Breast epithelium (tissue), 4 donors: ENCODE measurements at regions not wholly inside any gene's neighbourhood (a gene's known extent, or its start where the extent isn't known, plus 50 kb on each side); places are given as distances from the start of the nearest gene placed in this dataset.

ENCODE experiments used
- DNase-seq, 2 donors: peaks; one replicate each; pipeline ENCODE4 v3.0.0-alpha.2; 2019; ENCODE audit warnings: low spot score in 2 of 2
- H3K27ac ChIP-seq, 2 donors: fragments of 200-600 bp; sonication (generic) in 1 of 2; one replicate each; pipeline ENCODE4 v1.5.1; 2016 to 2019; ENCODE audit warnings: mild to moderate bottlenecking in 1 of 2
- H3K27me3 ChIP-seq, 2 donors: fragments of 200-600 bp; sonication (generic) in 1 of 2; one replicate each; pipeline versions ENCODE4 v1.5.1 to v1.6.0; 2017 to 2019; ENCODE audit warnings: control low read depth in 1 of 2, mild to moderate bottlenecking in 1 of 2
- H3K36me3 ChIP-seq: fragments of 200-600 bp; one replicate; pipeline ENCODE4 v1.5.1; 2019
- H3K4me1 ChIP-seq, 2 donors: fragments of 200-600 bp; sonication (generic); one replicate each; pipeline ENCODE4 v1.5.1; 2016 to 2019; ENCODE audit warnings: control low read depth in 1 of 2
- H3K4me3 ChIP-seq, 3 donors: fragments of 200-600 bp; sonication (generic); 1 replicate in 2 of 3; 2 replicates in 1 of 3; pipeline ENCODE4 v1.5.1; 2016 to 2019; ENCODE audit warnings: mild to moderate bottlenecking in 3 of 3, moderate library complexity in 2 of 3
- H3K9me3 ChIP-seq, 2 donors: fragments of 200-600 bp; sonication (generic) in 1 of 2; one replicate each; pipeline ENCODE4 v1.5.1; 2016 to 2019; ENCODE audit warnings: control low read depth in 1 of 2
- POLR2A ChIP-seq: fragments of 450-650 bp; IDR thresholded peaks from one replicate; pipeline ENCODE4 v1.6.1; 2016; ENCODE audit warnings: antibody characterized with exemption, mild to moderate bottlenecking, moderate library complexity
- POLR2AphosphoS5 ChIP-seq, 3 donors: sonication (generic); formaldehyde crosslinking; IDR thresholded peaks; one replicate each; pipeline ENCODE4 v1.6.1; 2017; ENCODE audit warnings: antibody characterized with exemption in 3 of 3
- intact Hi-C: fragments of 100-400 bp; cut with DNase I; formaldehyde crosslinking; loops from one replicate; pipeline ENCODE4 v1.15.1; 2023; ENCODE audit warnings: low total_unique reads
- TF ChIP-seq, protein P1 (sequence below), 3 donors: fragments of 450-650 bp; IDR thresholded peaks; one replicate each; pipeline ENCODE4 v1.5.1; 2016 to 2017; ENCODE audit warnings: antibody characterized with exemption in 3 of 3, mild to moderate bottlenecking in 3 of 3, moderate library complexity in 3 of 3

DNA sequence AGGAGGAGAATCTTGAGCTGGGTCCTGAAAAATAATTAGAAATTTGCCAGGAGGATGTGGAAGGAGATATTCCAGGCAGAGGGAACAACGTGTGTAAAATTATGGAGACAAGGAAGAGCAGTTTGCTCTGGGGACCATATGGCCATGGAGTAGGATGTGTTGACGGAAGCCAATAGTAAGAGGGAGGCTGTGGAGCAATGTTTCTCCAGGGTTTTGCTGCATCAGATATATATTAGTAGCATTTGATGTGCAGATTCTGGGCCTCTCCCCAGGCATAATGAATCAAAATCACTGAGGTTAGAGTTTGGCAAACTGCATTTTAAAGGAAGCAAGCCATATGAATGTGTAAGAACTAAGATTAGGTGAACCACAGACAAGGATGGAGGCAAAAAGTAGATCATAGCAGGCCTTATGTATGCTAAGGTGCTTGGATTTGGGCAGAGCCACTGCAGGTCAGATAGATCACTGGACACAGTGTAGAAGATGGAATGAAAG, 192.9 kb upstream of the IL12A start:
- Histone ChIP-seq H3K27ac (peak overlapping the region; percentile 48 to 68), H3K9me3 (no peaks in the 10 kb centered on the region), H3K27me3 (no peaks in the 10 kb centered on the region), H3K36me3 (no peaks in the 10 kb centered on the region), H3K4me1 (no peaks in the 10 kb centered on the region), H3K4me3 (no peak overlapping the region)
- TF ChIP-seq POLR2A (no peak), POLR2AphosphoS5 (IDR thresholded peaks at IDR 0.05) (no peak)
- TF ChIP-seq, protein P1, sequence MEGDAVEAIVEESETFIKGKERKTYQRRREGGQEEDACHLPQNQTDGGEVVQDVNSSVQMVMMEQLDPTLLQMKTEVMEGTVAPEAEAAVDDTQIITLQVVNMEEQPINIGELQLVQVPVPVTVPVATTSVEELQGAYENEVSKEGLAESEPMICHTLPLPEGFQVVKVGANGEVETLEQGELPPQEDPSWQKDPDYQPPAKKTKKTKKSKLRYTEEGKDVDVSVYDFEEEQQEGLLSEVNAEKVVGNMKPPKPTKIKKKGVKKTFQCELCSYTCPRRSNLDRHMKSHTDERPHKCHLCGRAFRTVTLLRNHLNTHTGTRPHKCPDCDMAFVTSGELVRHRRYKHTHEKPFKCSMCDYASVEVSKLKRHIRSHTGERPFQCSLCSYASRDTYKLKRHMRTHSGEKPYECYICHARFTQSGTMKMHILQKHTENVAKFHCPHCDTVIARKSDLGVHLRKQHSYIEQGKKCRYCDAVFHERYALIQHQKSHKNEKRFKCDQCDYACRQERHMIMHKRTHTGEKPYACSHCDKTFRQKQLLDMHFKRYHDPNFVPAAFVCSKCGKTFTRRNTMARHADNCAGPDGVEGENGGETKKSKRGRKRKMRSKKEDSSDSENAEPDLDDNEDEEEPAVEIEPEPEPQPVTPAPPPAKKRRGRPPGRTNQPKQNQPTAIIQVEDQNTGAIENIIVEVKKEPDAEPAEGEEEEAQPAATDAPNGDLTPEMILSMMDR (IDR thresholded peaks at IDR 0.05): no peak
- DNase-seq: no peak
- intact Hi-C loops: no loop called here

DNA sequence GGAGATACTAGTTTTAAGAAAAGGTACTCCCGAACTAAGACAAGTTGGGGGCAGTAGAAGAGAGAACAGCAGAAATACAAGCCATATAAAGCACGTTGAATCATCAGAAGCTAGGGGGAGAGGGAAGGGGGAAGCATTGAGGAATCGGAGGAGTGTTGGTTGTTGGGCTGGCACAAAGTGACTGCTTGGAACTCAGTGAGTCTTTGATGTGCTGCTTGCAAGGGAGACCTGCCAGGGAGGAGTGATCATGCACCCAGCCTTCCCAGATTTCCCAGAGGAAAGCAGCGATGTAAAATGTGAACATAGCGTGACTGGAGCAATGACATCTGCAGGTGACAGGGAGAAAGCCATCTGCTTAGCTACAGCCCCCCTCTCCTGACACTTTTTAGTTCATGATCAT, 192.4 kb upstream of the IL12A start:
- no peaks in the 10 kb centered on the region for H3K9me3 ChIP-seq
- no peaks in the 10 kb centered on the region for H3K27me3 ChIP-seq
- peak overlapping the region; percentile 6 to 68 for H3K27ac ChIP-seq
- no peak for TF ChIP-seq POLR2A
- no peak for TF ChIP-seq POLR2AphosphoS5 (IDR thresholded peaks at IDR 0.05)
- TF ChIP-seq, protein P1 (IDR thresholded peaks at IDR 0.05): no peak
- no peak overlapping the region for H3K4me3 ChIP-seq
- no peaks in the 10 kb centered on the region for H3K36me3 ChIP-seq
- intact Hi-C loops: no loop called here
- H3K4me1 ChIP-seq: no peaks in the 10 kb centered on the region
- no peak for DNase-seq

DNA sequence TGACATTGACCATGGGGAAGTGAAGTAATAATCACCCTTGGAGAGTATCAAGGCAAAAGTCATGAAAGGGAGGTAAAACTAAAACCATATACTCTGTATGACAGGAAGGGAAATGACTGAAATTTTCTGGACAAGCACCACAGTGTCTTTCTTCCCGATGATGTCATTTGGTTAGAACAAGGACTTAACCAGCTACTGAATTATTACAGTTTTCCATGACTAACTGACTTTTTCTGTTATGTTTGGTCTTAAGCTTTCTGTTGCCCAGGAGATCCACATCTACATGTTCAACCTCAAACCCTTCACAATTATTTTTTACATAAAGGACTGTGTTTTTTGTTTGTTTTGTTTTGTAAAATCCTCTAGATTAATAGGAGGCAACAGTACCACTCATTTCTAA, 191.9 kb upstream of the IL12A start:
- TF ChIP-seq POLR2AphosphoS5 (IDR thresholded peaks at IDR 0.05) (no peak), POLR2A (no peak)
- TF ChIP-seq, protein P1 (IDR thresholded peaks at IDR 0.05): no peak

GRCh38 chr3:159797771-159798170, 190.9 kb upstream of the IL12A start:
- no peaks in the 10 kb centered on the region for H3K9me3 ChIP-seq
- H3K27ac ChIP-seq: peak overlapping the region; percentile 38 to 76
- H3K4me3 ChIP-seq: no peak overlapping the region
- TF ChIP-seq POLR2AphosphoS5 (IDR thresholded peaks at IDR 0.05) (no peak), POLR2A (no peak)
- TF ChIP-seq, protein P1 (IDR thresholded peaks at IDR 0.05): no peak
- no peaks in the 10 kb centered on the region for H3K27me3 ChIP-seq
- DNase-seq: no peak
- intact Hi-C loops: no loop called here
- H3K4me1 ChIP-seq: no peaks in the 10 kb centered on the region
- H3K36me3 ChIP-seq: no peaks in the 10 kb centered on the region

More for the DNA sequence above, 191.9 kb upstream of the IL12A start:
- no peaks in the 10 kb centered on the region for H3K9me3 ChIP-seq
- H3K36me3 ChIP-seq: no peaks in the 10 kb centered on the region
- H3K27me3 ChIP-seq: no peaks in the 10 kb centered on the region
- no peak overlapping the region for H3K4me3 ChIP-seq
- no peak for DNase-seq
- H3K4me1 ChIP-seq: no peaks in the 10 kb centered on the region
- intact Hi-C loops: no loop called here
- peak overlapping the region; percentile 6 to 68 for H3K27ac ChIP-seq

DNA sequence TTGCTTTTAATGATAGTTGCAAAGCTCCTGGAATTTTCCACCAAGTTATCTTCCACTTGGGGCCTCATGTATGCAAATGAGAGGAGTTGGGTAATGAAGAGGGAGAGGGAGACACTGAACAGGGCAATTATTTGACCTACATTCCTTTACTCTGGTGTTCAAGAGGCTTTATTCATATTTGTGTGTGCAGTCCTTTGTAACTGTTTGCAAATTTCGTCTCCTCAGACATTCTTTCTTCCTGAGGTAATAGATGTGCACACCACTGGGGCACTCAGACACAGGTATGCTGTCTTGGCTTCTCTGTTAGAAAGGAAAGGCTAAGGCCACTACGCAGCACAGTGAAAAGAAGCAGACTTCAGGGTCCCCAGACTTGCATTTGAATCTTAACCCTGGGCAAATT, 189.7 kb upstream of the IL12A start:
- Histone ChIP-seq H3K36me3 (no peaks in the 10 kb centered on the region), H3K4me3 (no peak overlapping the region), H3K9me3 (no peaks in the 10 kb centered on the region), H3K27ac (peak overlapping the region; percentile 76 to 83), H3K4me1 (no peaks in the 10 kb centered on the region), H3K27me3 (no peaks in the 10 kb centered on the region)
- TF ChIP-seq POLR2A: no peak
- TF ChIP-seq POLR2AphosphoS5 (IDR thresholded peaks at IDR 0.05): no peak
- TF ChIP-seq, protein P1 (IDR thresholded peaks at IDR 0.05): no peak
- peak in 1 of 2 donors; percentile 55 for DNase-seq
- intact Hi-C loops: no loop called here
